ENCODE measurements at regions not wholly inside any gene's neighbourhood (a gene's known extent, or its start where the extent isn't known, plus 50 kb on each side); places are given as distances from the start of the nearest gene placed in this dataset.

- TF ChIP-seq POLR2A (IDR thresholded peaks at IDR 0.05; ENCODE audit: low read depth, low read length) (no peak), TAF1 (IDR thresholded peaks at IDR 0.05; ENCODE audit: low read depth, low read length) (no peak), POLR2AphosphoS5 (IDR thresholded peaks at IDR 0.05; ENCODE audit: low read depth, low read length) (no peak), POU2F2 (IDR thresholded peaks at IDR 0.05; ENCODE audit: low read depth, low read length) (no peak), SPI1 (IDR thresholded peaks at IDR 0.05; ENCODE audit: low read depth, low read length) (no peak)
Measured at GRCh38 chr20:57806476-57806875, 96.7 kb upstream of the PMEPA1 start.

All from GM12891 (cell line).